IMR-90 (cell line): ENCODE measurements at regions not wholly inside any gene's neighbourhood (a gene's known extent, or its start where the extent isn't known, plus 50 kb on each side); places are given as distances from the start of the nearest gene placed in this dataset.
A peak's percentile ranks its signal among the peaks of the same experiment; 100 is the strongest.

Experiments
- ATAC-seq: fragments of 200-7000 bp; cut with Tn5 transposase; 2 replicates; pipeline ENCODE4 v1.9.1; 2020; ENCODE audit warnings: low read depth, mild to moderate bottlenecking, moderate library complexity
- BruUV-seq: library from RNA; stranded (reverse); fragments of 400-500 nt; replicated peaks from 2 replicates; lab custom pipeline; 2021; lab: Mats Ljungman, UMichigan
- CTCF ChIA-PET: fragments of 300-600 bp; formaldehyde crosslinking; extraction: SDS; loops from one replicate; lab custom pipeline; 2021; ENCODE audit warnings: antibody characterized with exemption; lab: Yijun Ruan, JAX
- POLR2A ChIA-PET: fragments of 300-600 bp; sonication (Branson Sonifier 250); formaldehyde crosslinking; loops from one replicate; lab custom pipeline; 2022; ENCODE audit warnings: antibody characterized with exemption; ENCODE audit not compliant: unreplicated experiment; lab: Charles Lee
- DNase-seq: peaks from one replicate; pipeline ENCODE4 v3.0.0; 2013
- H2AFZ ChIP-seq: replicated peaks from 2 replicates; pipeline ENCODE3; 2013; ENCODE audit warnings: low read length, mild to moderate bottlenecking; ENCODE audit not compliant: poor library complexity
- H2AK5ac ChIP-seq: 2 replicates; pipeline ENCODE4 v1.6.1; 2013; ENCODE audit warnings: low read depth, low read length, inconsistent platforms
- H2AK9ac ChIP-seq: replicated peaks from 2 replicates; pipeline ENCODE3; 2013; ENCODE audit warnings: mild to moderate bottlenecking, low read depth, low read length, moderate library complexity; ENCODE audit not compliant: poor library complexity
- H2BK120ac ChIP-seq: 2 replicates; pipeline ENCODE4 v1.6.1; 2013; ENCODE audit warnings: low read depth, low read length, inconsistent platforms
- H2BK15ac ChIP-seq: 3 replicates; pipeline ENCODE4 v1.6.1; 2013; ENCODE audit warnings: low read depth, low read length, inconsistent platforms
- H2BK20ac ChIP-seq: 2 replicates; pipeline ENCODE4 v1.6.1; 2013; ENCODE audit warnings: low read depth, mild to moderate bottlenecking, inconsistent platforms, low read length, moderate library complexity
- H2BK5ac ChIP-seq: 2 replicates; pipeline ENCODE4 v1.6.1; 2013; ENCODE audit warnings: mild to moderate bottlenecking, low read depth, low read length, inconsistent platforms; ENCODE audit not compliant: poor library complexity, severe bottlenecking
- H3K14ac ChIP-seq: replicated peaks from 2 replicates; pipeline ENCODE4 v1.6.1; 2013; ENCODE audit warnings: low read depth, low read length, inconsistent platforms
- H3K18ac ChIP-seq: 2 replicates; pipeline ENCODE4 v1.6.1; 2013; ENCODE audit warnings: low read depth, low read length, control low read depth
- H3K23ac ChIP-seq: 2 replicates; pipeline ENCODE4 v1.6.1; 2013; ENCODE audit warnings: low read depth, low read length, inconsistent platforms
- H3K27ac ChIP-seq: 2 replicates; pipeline ENCODE4 v1.5.1; 2013; ENCODE audit warnings: mild to moderate bottlenecking, control low read depth, low read length; ENCODE audit not compliant: insufficient read depth
- H3K27me3 ChIP-seq: 2 replicates; pipeline ENCODE4 v1.6.1; 2013; ENCODE audit warnings: low read length; ENCODE audit not compliant: control insufficient read depth, insufficient read depth
- H3K36me3 ChIP-seq: 2 replicates; pipeline ENCODE4 v1.6.1; 2013; ENCODE audit warnings: low read length, mixed read lengths; ENCODE audit not compliant: control insufficient read depth, insufficient read depth
- H3K4ac ChIP-seq: 2 replicates; pipeline ENCODE4 v1.6.1; 2013; ENCODE audit warnings: low read depth, low read length, inconsistent platforms
- H3K4me1 ChIP-seq: 2 replicates; pipeline ENCODE4 v1.6.1; 2013; ENCODE audit warnings: low read length, mixed read lengths; ENCODE audit not compliant: control insufficient read depth, insufficient read depth
- H3K4me2 ChIP-seq: 2 replicates; pipeline ENCODE4 v1.6.1; 2013; ENCODE audit warnings: low read depth, mild to moderate bottlenecking, control low read depth, low read length, moderate library complexity
- H3K4me3 ChIP-seq: 2 replicates; pipeline ENCODE4 v1.5.1; 2013; ENCODE audit warnings: low read depth, mild to moderate bottlenecking, control low read depth, low read length, moderate library complexity; ENCODE audit not compliant: insufficient read depth
- H3K56ac ChIP-seq: 2 replicates; pipeline ENCODE4 v1.6.1; 2013; ENCODE audit warnings: low read length, inconsistent platforms; ENCODE audit not compliant: insufficient read depth; ENCODE audit errors: extremely low read depth
- H3K79me1 ChIP-seq, 2 experiments: 2 replicates each; pipeline ENCODE4 v1.6.1; 2013; ENCODE audit warnings: low read length in 2 of 2, inconsistent platforms in 1 of 2, low read depth in 1 of 2
- H3K9ac ChIP-seq: 2 replicates; pipeline ENCODE4 v1.6.1; 2013; ENCODE audit warnings: low read depth, low read length, control low read depth
- H3K9me1 ChIP-seq: 2 replicates; pipeline ENCODE4 v1.6.1; 2013; ENCODE audit warnings: low read length, inconsistent platforms; ENCODE audit not compliant: insufficient read depth
- H3K9me3 ChIP-seq: 2 replicates; pipeline ENCODE4 v1.6.1; 2013; ENCODE audit warnings: low read length; ENCODE audit not compliant: control insufficient read depth, insufficient read depth
- H4K20me1 ChIP-seq: 2 replicates; pipeline ENCODE4 v1.6.1; 2013; ENCODE audit warnings: low read length, inconsistent platforms; ENCODE audit not compliant: insufficient read depth
- H4K5ac ChIP-seq: 2 replicates; pipeline ENCODE4 v1.6.1; 2013; ENCODE audit warnings: mild to moderate bottlenecking, low read depth, low read length, control low read depth
- H4K8ac ChIP-seq, 2 experiments: 2 replicates each; pipeline ENCODE4 v1.6.1; 2013; ENCODE audit warnings: low read depth in 2 of 2, low read length in 2 of 2, control low read depth in 1 of 2, inconsistent platforms in 1 of 2
- H4K91ac ChIP-seq: 2 replicates; pipeline ENCODE4 v1.6.1; 2013; ENCODE audit warnings: low read depth, low read length, inconsistent platforms; ENCODE audit not compliant: insufficient read depth
- BHLHE40 ChIP-seq: fragments of 150-350 bp; IDR thresholded peaks from 2 replicates; pipeline ENCODE4 v1.6.1; 2016; ENCODE audit warnings: mild to moderate bottlenecking, low read depth, low read length
- CEBPB ChIP-seq: IDR thresholded peaks from 2 replicates; pipeline ENCODE4 v1.6.1; 2012; ENCODE audit warnings: low read depth, low read length, improper control_type of control experiment
- CHD1 ChIP-seq: IDR thresholded peaks from 2 replicates; pipeline ENCODE4 v1.6.1; 2012; ENCODE audit warnings: low read depth, low read length, improper control_type of control experiment
- CTCF ChIP-seq: conservative IDR thresholded peaks from 2 replicates; pipeline ENCODE4 v1.5.1; 2012; ENCODE audit warnings: mild to moderate bottlenecking, low read depth, low read length, improper control_type of control experiment
- ELK1 ChIP-seq: fragments of 150-350 bp; IDR thresholded peaks from 2 replicates; pipeline ENCODE4 v1.6.1; 2016; ENCODE audit warnings: low read depth, mild to moderate bottlenecking, low read length, moderate library complexity, borderline replicate concordance
- FOS ChIP-seq: fragments of 150-350 bp; IDR thresholded peaks from 2 replicates; pipeline ENCODE4 v1.6.1; 2016; ENCODE audit warnings: low read depth, low read length
- MAFK ChIP-seq: IDR thresholded peaks from 2 replicates; pipeline ENCODE4 v1.6.1; 2012; ENCODE audit warnings: low read depth, low read length, improper control_type of control experiment
- MAZ ChIP-seq: IDR thresholded peaks from 2 replicates; pipeline ENCODE4 v1.6.1; 2012; ENCODE audit warnings: low read depth, mild to moderate bottlenecking, low read length, improper control_type of control experiment, moderate library complexity, borderline replicate concordance
- MXI1 ChIP-seq: IDR thresholded peaks from 2 replicates; pipeline ENCODE4 v1.6.1; 2012; ENCODE audit warnings: low read depth, mild to moderate bottlenecking, low read length, moderate library complexity, borderline replicate concordance
- NFE2L2 ChIP-seq: fragments of 150-350 bp; IDR thresholded peaks from 2 replicates; pipeline ENCODE4 v1.6.1; 2016; ENCODE audit warnings: low read depth, mild to moderate bottlenecking, low read length
- POLR2A ChIP-seq: IDR thresholded peaks from 2 replicates; pipeline ENCODE4 v1.6.1; 2012; ENCODE audit warnings: mild to moderate bottlenecking, low read depth, low read length
- RAD21 ChIP-seq: IDR thresholded peaks from 2 replicates; pipeline ENCODE4 v1.6.1; 2012; ENCODE audit warnings: low read length, improper control_type of control experiment
- RCOR1 ChIP-seq: IDR thresholded peaks from 2 replicates; pipeline ENCODE4 v1.6.1; 2012; ENCODE audit warnings: mild to moderate bottlenecking, low read length, improper control_type of control experiment; ENCODE audit not compliant: insufficient replicate concordance
- RFX5 ChIP-seq: IDR thresholded peaks from 2 replicates; pipeline ENCODE4 v1.8.0; 2012; ENCODE audit warnings: low read depth, mild to moderate bottlenecking, low read length, moderate library complexity
- SMC3 ChIP-seq: fragments of 150-350 bp; IDR thresholded peaks from 2 replicates; pipeline ENCODE4 v1.6.1; 2016; ENCODE audit warnings: low read depth, mild to moderate bottlenecking, antibody characterized with exemption, low read length, moderate library complexity
- USF2 ChIP-seq: fragments of 150-350 bp; IDR thresholded peaks from 2 replicates; pipeline ENCODE4 v1.6.1; 2017; ENCODE audit warnings: mild to moderate bottlenecking, antibody characterized with exemption, low read length, low read depth
- WGBS, 2 experiments: methylation state at CpG; one replicate each; pipeline versions ENCODE4 v1.1.5 to v1.1.7; 2013; ENCODE audit warnings: missing lambda C conversion rate in 2 of 2; ENCODE audit not compliant: insufficient read length in 1 of 2; ENCODE audit errors: extremely low coverage in 2 of 2; 5-methylcytosine and 5-hydroxymethylcytosine counted together
- dilution Hi-C: fragments of 300-500 bp; cut with HindIII; formaldehyde crosslinking; loops from one replicate; pipeline ENCODE4 v1.14.3; 2018; ENCODE audit warnings: low sequenced_read_pairs; ENCODE audit not compliant: unreplicated experiment
- in situ Hi-C: fragments of 300-500 bp; cut with MboI; formaldehyde crosslinking; loops from 3 replicates; pipeline ENCODE4 v1.14.3; 2019; ENCODE audit warnings: low sequenced_read_pairs, inconsistent platforms, mixed read lengths
- intact Hi-C: fragments of 100-400 bp; cut with micrococcal nuclease; formaldehyde crosslinking; loops from 2 replicates; pipeline ENCODE4 v1.10.0; 2022

GRCh38 chr10:6746782-6747181 lies 166.7 kb upstream of the PRKCQ start:
- H2BK20ac ChIP-seq, result peak overlapping the region; percentile 81
- peak overlapping the region; percentile 66 for H2BK5ac ChIP-seq
- ChIA-PET POLR2A (no interaction called here), CTCF (no interaction called here)
- H4K8ac ChIP-seq, result peak overlapping the region; percentile 20 to 32; a peak in 2 of 4 replicates
- no peaks in the 10 kb centered on the region for H3K36me3 ChIP-seq
- peak overlapping the region; percentile 84; the same call in 1 of the 2 replicates for H4K91ac ChIP-seq
- peak overlapping the region; percentile 64; the same call in 1 of the 2 replicates for H3K4me2 ChIP-seq
- H3K27ac ChIP-seq, result peak overlapping the region; percentile 9
- H3K27me3 ChIP-seq, result no peaks in the 10 kb centered on the region
- TF ChIP-seq CEBPB (peak; percentile 92), MXI1 (no peak), MAZ (no peak), USF2 (no peak), CTCF (0 out of 2 replicates have a peak, but pooled peaks have one; percentile 10), POLR2A (no peak), NFE2L2 (no peak), MAFK (peak; percentile 44; the same call in 1 of the 2 replicates), RAD21 (no peak), FOS (peak; percentile 21; the same call in 1 of the 2 replicates), CHD1 (no peak), BHLHE40 (no peak), RCOR1 (no peak), ELK1 (no peak), RFX5 (no peak), SMC3 (0 out of 2 replicates have a peak, but pooled peaks have one; percentile 3)
- H4K20me1 ChIP-seq, result no peaks in the 10 kb centered on the region
- WGBS, 2 experiments, result 0% methylated on average over 1 of the region's 5 CpGs; no CpG with 5 or more reads in 1 of the 2 experiments
- no peak overlapping the region for H3K14ac ChIP-seq
- no TSS peak for BruUV-seq
- H3K4ac ChIP-seq, result peak overlapping the region; percentile 62
- DNase-seq, result peak; percentile 93
- peaks cover 25% of the 10 kb centered on the region for H3K4me1 ChIP-seq
- H3K18ac ChIP-seq, result peak overlapping the region; percentile 70; the same call in 1 of the 2 replicates
- peaks cover 16% of the 10 kb centered on the region for H3K9me1 ChIP-seq
- H2AK9ac ChIP-seq, result no peak overlapping the region
- intact Hi-C loops (no loop called here), in situ Hi-C loops (loop anchor here (25.0 kb wide), 2 partner anchors 509 to 1041 kb away; partner anchors contain the start of genes ATP5F1C and KIN), dilution Hi-C loops (no loop called here)
- no peak overlapping the region for H3K4me3 ChIP-seq
- H4K5ac ChIP-seq, result peak overlapping the region; percentile 19
- no peak overlapping the region for H3K9ac ChIP-seq
- no peak overlapping the region for H2AFZ ChIP-seq
- peak overlapping the region; percentile 66; the same call in 2 of the 3 replicates for H2BK15ac ChIP-seq
- ATAC-seq, result peak; percentile 82
- H3K79me1 ChIP-seq, result no peaks in the 10 kb centered on the region; a peak in 1 of 4 replicates
- no peaks in the 10 kb centered on the region for H3K9me3 ChIP-seq
- no peak overlapping the region for H3K23ac ChIP-seq
- peak overlapping the region; percentile 85; the same call in 1 of the 2 replicates for H2BK120ac ChIP-seq
- H2AK5ac ChIP-seq, result no peak overlapping the region; the same call in 1 of the 2 replicates
- no peak overlapping the region for H3K56ac ChIP-seq
